ENCODE measurements at regions not wholly inside any gene's neighbourhood (a gene's known extent, or its start where the extent isn't known, plus 50 kb on each side); places are given as distances from the start of the nearest gene placed in this dataset.

GRCh38 chr1:78715181-78715661 lies 65.6 kb downstream of the IFI44 start:
- H3K9me3 ChIP-seq (ENCODE audit: control insufficient read depth in 2 of 2, insufficient read depth in 1 of 2, low read length in 1 of 2) = no peaks in the 10 kb centered on the region
- H3K27ac ChIP-seq (ENCODE audit: low read depth in 1 of 2, low read length in 1 of 2) = no peak overlapping the region
- no peak overlapping the region for H3K4me3 ChIP-seq (ENCODE audit: low read length in 2 of 2)
- H3K27me3 ChIP-seq (ENCODE audit: control insufficient read depth in 2 of 2, insufficient read depth in 1 of 2, low read length in 1 of 2) = no peaks in the 10 kb centered on the region
- no peak for DNase-seq (ENCODE audit: low read depth in 6 of 9, low spot score in 9 of 9)
- no peaks in the 10 kb centered on the region for H3K36me3 ChIP-seq (ENCODE audit: control insufficient read depth in 2 of 2, insufficient read depth in 2 of 2, low read length in 1 of 2)
- no peaks in the 10 kb centered on the region for H3K4me1 ChIP-seq (ENCODE audit: control insufficient read depth in 2 of 2, insufficient read depth in 2 of 2, low read length in 2 of 2)

- Histone ChIP-seq H3K4me1 (ENCODE audit: control insufficient read depth in 2 of 2, insufficient read depth in 2 of 2, low read length in 2 of 2) (no peaks in the 10 kb centered on the region), H3K9me3 (ENCODE audit: control insufficient read depth in 2 of 2, insufficient read depth in 1 of 2, low read length in 1 of 2) (no peaks in the 10 kb centered on the region), H3K36me3 (ENCODE audit: control insufficient read depth in 2 of 2, insufficient read depth in 2 of 2, low read length in 1 of 2) (no peaks in the 10 kb centered on the region), H3K4me3 (ENCODE audit: low read length in 2 of 2) (no peak overlapping the region), H3K27ac (ENCODE audit: low read depth in 1 of 2, low read length in 1 of 2) (no peak overlapping the region), H3K27me3 (ENCODE audit: control insufficient read depth in 2 of 2, insufficient read depth in 1 of 2, low read length in 1 of 2) (no peaks in the 10 kb centered on the region)
- no peak for DNase-seq (ENCODE audit: low read depth in 6 of 9, low spot score in 9 of 9)
These were observed 66.6 kb downstream of the IFI44 start for GRCh38 chr1:78716186-78716585.

- no peaks in the 10 kb centered on the region for H3K27me3 ChIP-seq (ENCODE audit: control insufficient read depth in 2 of 2, insufficient read depth in 1 of 2, low read length in 1 of 2)
- no peaks in the 10 kb centered on the region for H3K9me3 ChIP-seq (ENCODE audit: control insufficient read depth in 2 of 2, insufficient read depth in 1 of 2, low read length in 1 of 2)
- no peak for DNase-seq (ENCODE audit: low read depth in 6 of 9, low spot score in 9 of 9)
- no peak overlapping the region for H3K4me3 ChIP-seq (ENCODE audit: low read length in 2 of 2)
- H3K36me3 ChIP-seq (ENCODE audit: control insufficient read depth in 2 of 2, insufficient read depth in 2 of 2, low read length in 1 of 2) = no peaks in the 10 kb centered on the region
- H3K4me1 ChIP-seq (ENCODE audit: control insufficient read depth in 2 of 2, insufficient read depth in 2 of 2, low read length in 2 of 2) = no peaks in the 10 kb centered on the region
- no peak overlapping the region for H3K27ac ChIP-seq (ENCODE audit: low read depth in 1 of 2, low read length in 1 of 2)
- 76% methylated on average over 2 of the region's 2 CpGs for WGBS
These were observed 68.9 kb downstream of the IFI44 start for GRCh38 chr1:78718566-78718965.

- DNase-seq (ENCODE audit: low read depth in 6 of 9, low spot score in 9 of 9) = no peak
- Histone ChIP-seq H3K27ac (ENCODE audit: low read depth in 1 of 2, low read length in 1 of 2) (no peak overlapping the region), H3K27me3 (ENCODE audit: control insufficient read depth in 2 of 2, insufficient read depth in 1 of 2, low read length in 1 of 2) (no peaks in the 10 kb centered on the region), H3K4me3 (ENCODE audit: low read length in 2 of 2) (no peak overlapping the region), H3K36me3 (ENCODE audit: control insufficient read depth in 2 of 2, insufficient read depth in 2 of 2, low read length in 1 of 2) (no peaks in the 10 kb centered on the region), H3K9me3 (ENCODE audit: control insufficient read depth in 2 of 2, insufficient read depth in 1 of 2, low read length in 1 of 2) (no peaks in the 10 kb centered on the region), H3K4me1 (ENCODE audit: control insufficient read depth in 2 of 2, insufficient read depth in 2 of 2, low read length in 2 of 2) (no peaks in the 10 kb centered on the region)
- 58% methylated on average over 3 of the region's 3 CpGs for WGBS
These were observed 71.5 kb downstream of the IFI44 start for GRCh38 chr1:78721136-78721535.

GRCh38 chr1:78722105-78722504 lies 72.5 kb downstream of the IFI44 start:
- Histone ChIP-seq H3K4me3 (ENCODE audit: low read length in 2 of 2) (no peak overlapping the region), H3K27me3 (ENCODE audit: control insufficient read depth in 2 of 2, insufficient read depth in 1 of 2, low read length in 1 of 2) (no peaks in the 10 kb centered on the region), H3K9me3 (ENCODE audit: control insufficient read depth in 2 of 2, insufficient read depth in 1 of 2, low read length in 1 of 2) (no peaks in the 10 kb centered on the region), H3K36me3 (ENCODE audit: control insufficient read depth in 2 of 2, insufficient read depth in 2 of 2, low read length in 1 of 2) (no peaks in the 10 kb centered on the region), H3K27ac (ENCODE audit: low read depth in 1 of 2, low read length in 1 of 2) (no peak overlapping the region), H3K4me1 (ENCODE audit: control insufficient read depth in 2 of 2, insufficient read depth in 2 of 2, low read length in 2 of 2) (no peaks in the 10 kb centered on the region)
- no peak for DNase-seq (ENCODE audit: low read depth in 6 of 9, low spot score in 9 of 9)
- 87% methylated on average over 2 of the region's 2 CpGs for WGBS

- H3K4me1 ChIP-seq (ENCODE audit: control insufficient read depth in 2 of 2, insufficient read depth in 2 of 2, low read length in 2 of 2) = no peaks in the 10 kb centered on the region
- no peaks in the 10 kb centered on the region for H3K36me3 ChIP-seq (ENCODE audit: control insufficient read depth in 2 of 2, insufficient read depth in 2 of 2, low read length in 1 of 2)
- 38% methylated on average over 1 of the region's 1 CpG for WGBS
- H3K27ac ChIP-seq (ENCODE audit: low read depth in 1 of 2, low read length in 1 of 2) = no peak overlapping the region
- no peak overlapping the region for H3K4me3 ChIP-seq (ENCODE audit: low read length in 2 of 2)
- H3K27me3 ChIP-seq (ENCODE audit: control insufficient read depth in 2 of 2, insufficient read depth in 1 of 2, low read length in 1 of 2) = no peaks in the 10 kb centered on the region
- DNase-seq (ENCODE audit: low read depth in 6 of 9, low spot score in 9 of 9) = no peak
- no peaks in the 10 kb centered on the region for H3K9me3 ChIP-seq (ENCODE audit: control insufficient read depth in 2 of 2, insufficient read depth in 1 of 2, low read length in 1 of 2)
These were observed 72.9 kb downstream of the IFI44 start for GRCh38 chr1:78722521-78722920.

GRCh38 chr1:78722947-78723346 lies 73.3 kb downstream of the IFI44 start:
- Histone ChIP-seq H3K4me1 (ENCODE audit: control insufficient read depth in 2 of 2, insufficient read depth in 2 of 2, low read length in 2 of 2) (no peaks in the 10 kb centered on the region), H3K36me3 (ENCODE audit: control insufficient read depth in 2 of 2, insufficient read depth in 2 of 2, low read length in 1 of 2) (no peaks in the 10 kb centered on the region), H3K27me3 (ENCODE audit: control insufficient read depth in 2 of 2, insufficient read depth in 1 of 2, low read length in 1 of 2) (no peaks in the 10 kb centered on the region), H3K4me3 (ENCODE audit: low read length in 2 of 2) (no peak overlapping the region), H3K27ac (ENCODE audit: low read depth in 1 of 2, low read length in 1 of 2) (no peak overlapping the region), H3K9me3 (ENCODE audit: control insufficient read depth in 2 of 2, insufficient read depth in 1 of 2, low read length in 1 of 2) (no peaks in the 10 kb centered on the region)
- WGBS = 92% methylated on average over 3 of the region's 3 CpGs
- no peak for DNase-seq (ENCODE audit: low read depth in 6 of 9, low spot score in 9 of 9)

- WGBS = 85% methylated on average over 1 of the region's 1 CpG
- no peak for DNase-seq (ENCODE audit: low read depth in 6 of 9, low spot score in 9 of 9)
- Histone ChIP-seq H3K27ac (ENCODE audit: low read depth in 1 of 2, low read length in 1 of 2) (no peak overlapping the region), H3K36me3 (ENCODE audit: control insufficient read depth in 2 of 2, insufficient read depth in 2 of 2, low read length in 1 of 2) (no peaks in the 10 kb centered on the region), H3K9me3 (ENCODE audit: control insufficient read depth in 2 of 2, insufficient read depth in 1 of 2, low read length in 1 of 2) (no peaks in the 10 kb centered on the region), H3K4me1 (ENCODE audit: control insufficient read depth in 2 of 2, insufficient read depth in 2 of 2, low read length in 2 of 2) (no peaks in the 10 kb centered on the region), H3K4me3 (ENCODE audit: low read length in 2 of 2) (no peak overlapping the region), H3K27me3 (ENCODE audit: control insufficient read depth in 2 of 2, insufficient read depth in 1 of 2, low read length in 1 of 2) (no peaks in the 10 kb centered on the region)
These were observed 77.1 kb downstream of the IFI44 start for GRCh38 chr1:78726686-78727085.

GRCh38 chr1:78728359-78728758 lies 78.7 kb downstream of the IFI44 start:
- Histone ChIP-seq H3K36me3 (ENCODE audit: control insufficient read depth in 2 of 2, insufficient read depth in 2 of 2, low read length in 1 of 2) (no peaks in the 10 kb centered on the region), H3K4me1 (ENCODE audit: control insufficient read depth in 2 of 2, insufficient read depth in 2 of 2, low read length in 2 of 2) (no peaks in the 10 kb centered on the region), H3K27ac (ENCODE audit: low read depth in 1 of 2, low read length in 1 of 2) (no peak overlapping the region), H3K27me3 (ENCODE audit: control insufficient read depth in 2 of 2, insufficient read depth in 1 of 2, low read length in 1 of 2) (no peaks in the 10 kb centered on the region), H3K4me3 (ENCODE audit: low read length in 2 of 2) (no peak overlapping the region), H3K9me3 (ENCODE audit: control insufficient read depth in 2 of 2, insufficient read depth in 1 of 2, low read length in 1 of 2) (no peaks in the 10 kb centered on the region)
- WGBS = 93% methylated on average over 12 of the region's 12 CpGs
- DNase-seq (ENCODE audit: low read depth in 6 of 9, low spot score in 9 of 9) = no peak

- H3K27me3 ChIP-seq (ENCODE audit: control insufficient read depth in 2 of 2, insufficient read depth in 1 of 2, low read length in 1 of 2) = no peaks in the 10 kb centered on the region
- H3K9me3 ChIP-seq (ENCODE audit: control insufficient read depth in 2 of 2, insufficient read depth in 1 of 2, low read length in 1 of 2) = no peaks in the 10 kb centered on the region
- no peak overlapping the region for H3K4me3 ChIP-seq (ENCODE audit: low read length in 2 of 2)
- no peaks in the 10 kb centered on the region for H3K4me1 ChIP-seq (ENCODE audit: control insufficient read depth in 2 of 2, insufficient read depth in 2 of 2, low read length in 2 of 2)
- no peak overlapping the region for H3K27ac ChIP-seq (ENCODE audit: low read depth in 1 of 2, low read length in 1 of 2)
- no peaks in the 10 kb centered on the region for H3K36me3 ChIP-seq (ENCODE audit: control insufficient read depth in 2 of 2, insufficient read depth in 2 of 2, low read length in 1 of 2)
- DNase-seq (ENCODE audit: low read depth in 6 of 9, low spot score in 9 of 9) = no peak
These were observed 80.4 kb downstream of the IFI44 start for GRCh38 chr1:78730054-78730453.

Data from thymus (tissue), 11 donors.